ENCODE measurements at regions not wholly inside any gene's neighbourhood (a gene's known extent, or its start where the extent isn't known, plus 50 kb on each side); places are given as distances from the start of the nearest gene placed in this dataset.

- H3K27ac ChIP-seq (ENCODE audit: extremely low read depth, low read depth, low read length): no peak overlapping the region
- H3K9me3 ChIP-seq (ENCODE audit: control insufficient read depth, insufficient read depth, low read depth, low read length): no peaks in the 10 kb centered on the region
- H3K36me3 ChIP-seq (ENCODE audit: control insufficient read depth in 2 of 2, insufficient read depth in 1 of 2, low read length in 2 of 2): no peaks in the 10 kb centered on the region
- TF ChIP-seq RBAK (tag by site-specific recombination; IDR thresholded peaks at IDR 0.05): no peak
- TF ChIP-seq ZBTB7A (tag by site-specific recombination; IDR thresholded peaks at IDR 0.05; ENCODE audit: low read depth): no peak
- TF ChIP-seq KLF9 (tag by site-specific recombination; IDR thresholded peaks at IDR 0.05; ENCODE audit: low read depth): no peak
- no peak for TF ChIP-seq ZNF202 (tag by site-specific recombination; IDR thresholded peaks at IDR 0.05; ENCODE audit: borderline replicate concordance)
- no peak for TF ChIP-seq ZNF2 (tag by site-specific recombination; IDR thresholded peaks at IDR 0.05)
- TF ChIP-seq ZNF133 (tag by site-specific recombination; IDR thresholded peaks at IDR 0.05): no peak
- no peak for TF ChIP-seq YY2 (tag by site-specific recombination; IDR thresholded peaks at IDR 0.05)
- no peak for TF ChIP-seq ZNF518A (tag by site-specific recombination; conservative IDR thresholded peaks at IDR 0.05; ENCODE audit: low read depth)
- TF ChIP-seq ZNF624 (tag by site-specific recombination; IDR thresholded peaks at IDR 0.05): no peak
- TF ChIP-seq ZBTB17 (tag by site-specific recombination; IDR thresholded peaks at IDR 0.05): no peak
- no peak for TF ChIP-seq ZNF274 (IDR thresholded peaks at IDR 0.05; ENCODE audit: low read length)
- no peak for TF ChIP-seq ZNF274 (tag by site-specific recombination; IDR thresholded peaks at IDR 0.05; ENCODE audit: borderline replicate concordance)
- TF ChIP-seq GLIS2 (tag by site-specific recombination; IDR thresholded peaks at IDR 0.05): no peak
- TF ChIP-seq MZF1 (tag by site-specific recombination; IDR thresholded peaks at IDR 0.05; ENCODE audit: borderline replicate concordance): no peak
- TF ChIP-seq ZBTB48 (tag by site-specific recombination; IDR thresholded peaks at IDR 0.05): no peak
- ChIA-PET CTCF (no interaction called here), POLR2A (no interaction called here)
- no peak overlapping the region for H3K4me3 ChIP-seq (ENCODE audit: low read depth, low read length)
- H3K4me1 ChIP-seq (ENCODE audit: control insufficient read depth, insufficient read depth, low read length): no peaks in the 10 kb centered on the region; the same call in 1 of the 2 replicates
Observed at GRCh38 chr22:49667236-49667635, 160.4 kb downstream of the BRD1 start.

- Histone ChIP-seq H3K4me3 (ENCODE audit: low read depth, low read length) (no peak overlapping the region), H3K9me3 (ENCODE audit: control insufficient read depth, insufficient read depth, low read depth, low read length) (no peaks in the 10 kb centered on the region), H3K36me3 (ENCODE audit: control insufficient read depth in 2 of 2, insufficient read depth in 1 of 2, low read length in 2 of 2) (no peaks in the 10 kb centered on the region), H3K27ac (ENCODE audit: extremely low read depth, low read depth, low read length) (no peak overlapping the region), H3K4me1 (ENCODE audit: control insufficient read depth, insufficient read depth, low read length) (no peaks in the 10 kb centered on the region; the same call in 1 of the 2 replicates)
- POLR2A ChIA-PET: no interaction called here
- TF ChIP-seq EGR2 (tag by site-specific recombination; IDR thresholded peaks at IDR 0.05; ENCODE audit: low read depth): no peak
- TF ChIP-seq ZNF16 (tag by site-specific recombination; IDR thresholded peaks at IDR 0.05; ENCODE audit: low read depth): no peak
- no peak for TF ChIP-seq ZNF157 (tag by site-specific recombination; IDR thresholded peaks at IDR 0.05)
- TF ChIP-seq ZNF544 (tag by site-specific recombination; IDR thresholded peaks at IDR 0.05): no peak
- no peak for TF ChIP-seq ZNF488 (tag by site-specific recombination; IDR thresholded peaks at IDR 0.05)
- TF ChIP-seq ZNF292 (tag by site-specific recombination; IDR thresholded peaks at IDR 0.05; ENCODE audit: borderline replicate concordance, low read depth): no peak
- TF ChIP-seq ZFHX2 (tag by site-specific recombination; conservative IDR thresholded peaks at IDR 0.05): no peak
- TF ChIP-seq WT1 (tag by site-specific recombination; IDR thresholded peaks at IDR 0.05): no peak
- CTCF ChIA-PET: no interaction called here
Observed at GRCh38 chr22:49666146-49666809, 161.4 kb downstream of the BRD1 start.
